GM12875 (cell line): ENCODE measurements at regions not wholly inside any gene's neighbourhood (a gene's known extent, or its start where the extent isn't known, plus 50 kb on each side); places are given as distances from the start of the nearest gene placed in this dataset.
"Not testable (repeated sequence)": the region's sequence is repeated elsewhere in the genome, so short reads cannot be mapped to it uniquely, and the experiment has no call there.

ENCODE experiments used
- H3K4me3 ChIP-seq: one replicate; pipeline ENCODE4 v1.5.1; 2011; ENCODE audit warnings: low read depth, low read length, control low read depth
- CTCF ChIP-seq: IDR thresholded peaks from 2 replicates; pipeline ENCODE4 v1.5.1; 2011; ENCODE audit warnings: low read depth, mild to moderate bottlenecking, control low read depth, inconsistent platforms, low read length, moderate library complexity, borderline replicate concordance; ENCODE audit not compliant: insufficient read depth

GRCh38 chr4:144411700-144412099 is 234.3 kb upstream of the HHIP start:
- TF ChIP-seq CTCF = no peak
- H3K4me3 ChIP-seq = no peak overlapping the region

- no peak overlapping the region for H3K4me3 ChIP-seq
- no peak for TF ChIP-seq CTCF
These were observed 224.9 kb upstream of the HHIP start for GRCh38 chr4:144421056-144421455.

GRCh38 chr4:144421839-144422565 is 224.0 kb upstream of the HHIP start:
- no peak for TF ChIP-seq CTCF
- H3K4me3 ChIP-seq = no peak overlapping the region

GRCh38 chr4:144423930-144424329 is 222.0 kb upstream of the HHIP start:
- H3K4me3 ChIP-seq = no peak overlapping the region
- no peak for TF ChIP-seq CTCF

- not testable (repeated sequence) for H3K4me3 ChIP-seq
These were observed 219.9 kb upstream of the HHIP start for GRCh38 chr4:144426023-144426422.

GRCh38 chr4:144442713-144443112 is 203.2 kb upstream of the HHIP start:
- H3K4me3 ChIP-seq = no peak overlapping the region
- TF ChIP-seq CTCF = no peak

- TF ChIP-seq CTCF = no peak
- H3K4me3 ChIP-seq = no peak overlapping the region
These were observed 196.3 kb upstream of the HHIP start for GRCh38 chr4:144449611-144450010.

- H3K4me3 ChIP-seq = no peak overlapping the region
- no peak for TF ChIP-seq CTCF
These were observed 195.4 kb upstream of the HHIP start for GRCh38 chr4:144450526-144450925.
